ENCODE measurements at regions not wholly inside any gene's neighbourhood (a gene's known extent, or its start where the extent isn't known, plus 50 kb on each side); places are given as distances from the start of the nearest gene placed in this dataset.

DNA sequence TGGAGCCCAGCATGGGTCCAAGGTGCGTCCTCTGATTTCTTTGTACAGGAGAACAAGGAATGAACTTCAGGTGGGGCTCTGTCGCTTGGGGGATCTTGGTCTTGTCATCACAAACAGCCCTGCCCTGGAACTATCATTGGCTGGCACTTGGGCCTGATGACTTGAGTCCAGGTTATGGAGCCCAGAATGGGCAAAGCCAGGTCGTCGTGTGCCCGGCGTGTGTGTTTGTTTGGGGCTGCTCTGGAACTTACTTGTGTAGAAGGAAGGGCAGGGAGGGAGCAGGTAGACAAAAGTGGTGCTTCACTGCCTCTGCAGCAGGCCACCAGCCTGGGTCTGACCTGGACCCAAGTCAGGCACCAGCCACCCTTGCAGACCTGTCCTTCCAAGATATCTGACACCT is 306.3 kb upstream of the HS6ST1 start:
- 95 to 98% (median 96%) methylated on average over 6 of the region's 6 CpGs for WGBS, 3 donors
- no peak for TF ChIP-seq EP300 (IDR thresholded peaks at IDR 0.05)
- TF ChIP-seq, protein P1, sequence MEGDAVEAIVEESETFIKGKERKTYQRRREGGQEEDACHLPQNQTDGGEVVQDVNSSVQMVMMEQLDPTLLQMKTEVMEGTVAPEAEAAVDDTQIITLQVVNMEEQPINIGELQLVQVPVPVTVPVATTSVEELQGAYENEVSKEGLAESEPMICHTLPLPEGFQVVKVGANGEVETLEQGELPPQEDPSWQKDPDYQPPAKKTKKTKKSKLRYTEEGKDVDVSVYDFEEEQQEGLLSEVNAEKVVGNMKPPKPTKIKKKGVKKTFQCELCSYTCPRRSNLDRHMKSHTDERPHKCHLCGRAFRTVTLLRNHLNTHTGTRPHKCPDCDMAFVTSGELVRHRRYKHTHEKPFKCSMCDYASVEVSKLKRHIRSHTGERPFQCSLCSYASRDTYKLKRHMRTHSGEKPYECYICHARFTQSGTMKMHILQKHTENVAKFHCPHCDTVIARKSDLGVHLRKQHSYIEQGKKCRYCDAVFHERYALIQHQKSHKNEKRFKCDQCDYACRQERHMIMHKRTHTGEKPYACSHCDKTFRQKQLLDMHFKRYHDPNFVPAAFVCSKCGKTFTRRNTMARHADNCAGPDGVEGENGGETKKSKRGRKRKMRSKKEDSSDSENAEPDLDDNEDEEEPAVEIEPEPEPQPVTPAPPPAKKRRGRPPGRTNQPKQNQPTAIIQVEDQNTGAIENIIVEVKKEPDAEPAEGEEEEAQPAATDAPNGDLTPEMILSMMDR (IDR thresholded peaks at IDR 0.05), result no peak
- no peak for TF ChIP-seq POLR2A (IDR thresholded peaks at IDR 0.05)
- Histone ChIP-seq H3K27ac (no peak overlapping the region), H3K9me3 (no peaks in the 10 kb centered on the region), H3K4me3 (no peak overlapping the region), H3K4me1 (ENCODE audit: insufficient read depth) (no peaks in the 10 kb centered on the region), H3K36me3 (no peaks in the 10 kb centered on the region), H3K27me3 (no peaks in the 10 kb centered on the region)
- intact Hi-C loops (cut with DNase I), result no loop called here
- no peak for DNase-seq

DNA sequence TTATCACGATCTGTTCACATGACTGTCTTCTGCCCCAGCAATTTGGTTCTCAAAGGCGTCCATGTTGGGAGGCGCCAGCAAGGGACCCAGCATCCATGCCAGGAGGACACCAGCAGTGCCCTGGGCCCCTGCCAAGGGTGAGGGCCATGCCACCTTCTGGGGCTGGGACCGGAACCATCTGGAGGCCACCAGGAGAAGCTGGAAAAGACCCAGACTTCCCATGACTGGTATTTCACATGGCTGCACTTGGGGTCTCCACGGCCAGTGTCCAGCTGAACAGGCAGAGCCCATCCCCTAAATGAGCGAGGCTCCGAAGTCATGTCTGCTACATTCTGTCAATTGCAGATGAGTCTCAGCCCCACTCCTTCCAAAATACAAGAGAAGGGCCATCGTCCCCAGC is 306.8 kb upstream of the HS6ST1 start:
- TF ChIP-seq EP300 (IDR thresholded peaks at IDR 0.05) (no peak), POLR2A (IDR thresholded peaks at IDR 0.05) (no peak)
- TF ChIP-seq, protein P1 (IDR thresholded peaks at IDR 0.05), result no peak
- Histone ChIP-seq H3K4me3 (no peak overlapping the region), H3K36me3 (no peaks in the 10 kb centered on the region), H3K27me3 (no peaks in the 10 kb centered on the region), H3K4me1 (ENCODE audit: insufficient read depth) (no peaks in the 10 kb centered on the region), H3K27ac (no peak overlapping the region), H3K9me3 (no peaks in the 10 kb centered on the region)
- no peak for DNase-seq
- intact Hi-C loops (cut with DNase I), result no loop called here
- 96 to 97% (median 96%) methylated on average over 8 of the region's 8 CpGs for WGBS, 3 donors

DNA sequence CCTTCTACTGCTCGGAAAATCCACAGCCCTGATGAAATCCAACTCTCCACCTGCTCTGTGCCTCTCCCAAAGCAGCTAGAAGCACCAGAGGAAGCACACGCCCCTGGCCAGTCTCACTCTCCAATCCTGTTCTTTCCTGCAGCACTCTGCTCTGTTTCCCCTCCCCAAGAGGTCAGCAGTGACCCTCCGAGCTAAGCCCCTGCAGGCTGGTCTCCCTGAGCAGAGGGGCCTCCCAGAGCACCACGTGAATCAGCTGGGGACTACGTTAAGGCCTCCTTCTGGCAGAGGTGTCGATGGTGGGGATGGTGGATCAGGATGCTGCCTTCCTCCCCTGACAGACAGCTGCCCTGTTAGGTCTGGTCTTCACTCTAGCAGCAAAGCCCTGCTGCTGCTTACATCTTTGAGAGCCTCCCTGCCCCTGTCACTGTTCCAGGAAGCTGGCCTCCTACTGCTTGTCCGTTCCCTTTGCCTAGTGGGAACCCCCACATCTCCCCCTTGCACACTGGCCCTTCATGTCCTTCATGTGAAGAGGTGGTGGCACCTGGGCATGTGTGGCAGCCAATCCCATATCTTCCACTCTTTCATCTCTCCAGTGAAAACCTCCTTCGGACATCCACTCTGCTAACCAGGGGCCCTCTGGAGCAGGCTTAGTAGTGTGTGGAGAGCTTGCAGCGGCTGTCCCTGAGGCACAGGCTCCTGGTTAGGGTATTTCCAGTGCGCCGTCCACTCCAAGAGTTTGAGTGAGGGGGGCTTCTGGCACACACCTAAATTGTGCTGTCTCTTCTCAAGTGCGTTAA is 307.5 kb upstream of the HS6ST1 start:
- Histone ChIP-seq H3K36me3 (no peaks in the 10 kb centered on the region), H3K27ac (no peak overlapping the region), H3K9me3 (no peaks in the 10 kb centered on the region), H3K4me3 (no peak overlapping the region), H3K4me1 (ENCODE audit: insufficient read depth) (no peaks in the 10 kb centered on the region), H3K27me3 (no peaks in the 10 kb centered on the region)
- DNase-seq, result no peak
- intact Hi-C loops (cut with DNase I), result no loop called here
- TF ChIP-seq, protein P1 (IDR thresholded peaks at IDR 0.05), result no peak
- TF ChIP-seq POLR2A (IDR thresholded peaks at IDR 0.05), result no peak
- TF ChIP-seq EP300 (IDR thresholded peaks at IDR 0.05), result no peak
- WGBS, 3 donors, result 86 to 88% (median 88%) methylated on average over 12 of the region's 12 CpGs

DNA sequence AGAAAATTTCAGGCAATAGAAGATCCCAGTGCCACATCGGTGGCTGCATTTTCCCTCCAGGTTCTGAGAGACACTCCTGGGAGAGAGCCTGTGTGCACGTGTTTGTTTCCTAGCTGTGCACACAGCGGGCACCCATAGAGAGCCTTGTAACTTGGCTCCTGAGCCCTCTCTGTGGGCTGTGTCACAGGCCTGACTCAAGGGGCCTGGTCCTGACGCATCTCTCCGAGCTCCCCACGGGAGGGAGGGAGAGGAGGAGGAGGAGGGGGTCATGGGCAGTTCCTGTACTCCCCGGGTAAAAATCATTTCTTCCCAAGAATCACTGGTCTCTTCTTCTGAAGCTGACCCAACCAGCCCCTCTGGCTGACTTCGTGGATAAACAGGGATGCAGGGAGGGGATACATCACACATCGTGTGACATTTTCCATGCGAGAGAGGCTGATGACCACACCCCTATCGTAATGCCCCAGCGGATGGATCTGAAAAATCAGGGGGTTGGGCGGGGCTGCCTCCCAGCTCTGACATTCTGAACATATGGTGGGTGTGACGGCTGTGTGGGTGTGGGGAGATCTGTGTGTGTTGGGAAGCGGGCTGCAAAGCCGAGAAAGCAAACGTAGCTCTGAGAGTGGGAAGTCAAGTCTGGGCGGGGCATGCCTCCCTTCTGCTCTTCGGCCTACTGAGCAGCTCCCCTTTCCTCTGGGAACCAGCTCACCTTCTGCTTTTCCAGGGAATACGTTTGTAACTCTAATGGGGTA is 308.3 kb upstream of the HS6ST1 start:
- Histone ChIP-seq H3K4me3 (no peak overlapping the region), H3K36me3 (no peaks in the 10 kb centered on the region), H3K9me3 (no peaks in the 10 kb centered on the region), H3K4me1 (ENCODE audit: insufficient read depth) (no peaks in the 10 kb centered on the region), H3K27ac (no peak overlapping the region), H3K27me3 (no peaks in the 10 kb centered on the region)
- 82 to 83% (median 82%) methylated on average over 20 of the region's 20 CpGs for WGBS, 3 donors
- TF ChIP-seq, protein P1 (IDR thresholded peaks at IDR 0.05), result no peak
- no peak for TF ChIP-seq POLR2A (IDR thresholded peaks at IDR 0.05)
- no peak for TF ChIP-seq EP300 (IDR thresholded peaks at IDR 0.05)
- DNase-seq, result no peak
- intact Hi-C loops (cut with DNase I), result no loop called here

All from ovary (tissue), 7 donors.